SK-N-SH treated with all-trans-retinoic acid at 6 μM for 48 hours (cell line): ENCODE measurements at regions not wholly inside any gene's neighbourhood (a gene's known extent, or its start where the extent isn't known, plus 50 kb on each side); places are given as distances from the start of the nearest gene placed in this dataset.

Source experiments
- ARNTL ChIP-seq: fragments of 450-650 bp; formaldehyde crosslinking; IDR thresholded peaks from 2 replicates; pipeline ENCODE4 v1.5.0; 2020; ENCODE audit warnings: low read depth, mild to moderate bottlenecking, moderate library complexity, borderline replicate concordance
- GLIS3 ChIP-seq: fragments of 250-450 bp; sonication (Bioruptor Pico); IDR thresholded peaks from 2 replicates; pipeline ENCODE4 v1.5.0; 2020; ENCODE audit warnings: mild to moderate bottlenecking, moderate library complexity
- OSR1 ChIP-seq: fragments of 250-450 bp; sonication (Bioruptor Pico); IDR thresholded peaks from 2 replicates; pipeline ENCODE4 v1.8.0; 2022; ENCODE audit warnings: moderate library complexity, mild to moderate bottlenecking, inconsistent platforms
- PPARA ChIP-seq: fragments of 250-450 bp; sonication (Bioruptor Pico); IDR thresholded peaks from 2 replicates; pipeline ENCODE4 v1.5.0; 2020; ENCODE audit warnings: mild to moderate bottlenecking, borderline replicate concordance
- RARB ChIP-seq: fragments of 250-450 bp; sonication (Bioruptor Pico); IDR thresholded peaks from 2 replicates; pipeline ENCODE4 v1.8.0; 2021; ENCODE audit warnings: mild to moderate bottlenecking, moderate library complexity
- TCF4 ChIP-seq: fragments of 250-450 bp; sonication (Bioruptor Pico); IDR thresholded peaks from 2 replicates; pipeline ENCODE4 v1.8.0; 2021; ENCODE audit warnings: mild to moderate bottlenecking, moderate library complexity, borderline replicate concordance
- ZC3H10 ChIP-seq: fragments of 250-450 bp; sonication (Bioruptor Pico); IDR thresholded peaks from 2 replicates; pipeline ENCODE4 v1.5.1; 2021; ENCODE audit warnings: mild to moderate bottlenecking, moderate library complexity
- ZFP3 ChIP-seq: fragments of 250-450 bp; sonication (Bioruptor Pico); IDR thresholded peaks from 2 replicates; pipeline ENCODE4 v1.5.0; 2020; ENCODE audit warnings: mild to moderate bottlenecking, moderate library complexity
- ZNF70 ChIP-seq: fragments of 450-650 bp; formaldehyde crosslinking; IDR thresholded peaks from 2 replicates; pipeline ENCODE4 v1.5.0; 2020; ENCODE audit warnings: mild to moderate bottlenecking, moderate library complexity
- TF ChIP-seq, protein P1 (sequence below): fragments of 250-450 bp; sonication (Bioruptor Pico); IDR thresholded peaks from 2 replicates; pipeline ENCODE4 v1.5.1; 2020; ENCODE audit warnings: low read depth, mild to moderate bottlenecking, moderate library complexity
- TF ChIP-seq, protein P2 (sequence below): fragments of 250-450 bp; sonication (Bioruptor Pico); IDR thresholded peaks from 2 replicates; pipeline ENCODE4 v1.5.1; 2021; ENCODE audit warnings: mild to moderate bottlenecking, moderate library complexity
- TF ChIP-seq, protein P3 (sequence below): fragments of 250-450 bp; sonication (Bioruptor Pico); IDR thresholded peaks from 2 replicates; pipeline ENCODE4 v1.8.0; 2020; ENCODE audit warnings: mild to moderate bottlenecking, moderate library complexity, borderline replicate concordance

DNA sequence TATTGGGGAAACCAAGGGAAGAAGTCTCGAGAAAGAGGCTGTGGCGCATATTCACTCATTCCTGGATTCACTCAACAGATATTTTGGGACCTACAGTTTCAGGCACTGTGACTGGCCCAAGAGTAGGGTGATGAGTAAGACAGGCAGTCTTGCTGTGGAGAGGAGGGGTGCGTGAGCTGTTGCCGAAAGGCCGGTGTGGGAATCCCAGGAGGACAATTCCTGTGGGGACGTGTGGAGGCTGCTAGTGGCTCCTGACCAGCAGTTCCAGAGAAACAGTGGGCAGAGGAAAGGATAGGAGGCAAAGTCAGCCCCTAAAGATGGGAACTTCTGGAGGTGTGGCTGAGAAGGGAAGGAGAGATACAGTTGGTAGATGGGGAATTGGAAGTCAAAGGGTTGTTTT is 59.3 kb upstream of the GRB10 start:
- TF ChIP-seq, protein P1, sequence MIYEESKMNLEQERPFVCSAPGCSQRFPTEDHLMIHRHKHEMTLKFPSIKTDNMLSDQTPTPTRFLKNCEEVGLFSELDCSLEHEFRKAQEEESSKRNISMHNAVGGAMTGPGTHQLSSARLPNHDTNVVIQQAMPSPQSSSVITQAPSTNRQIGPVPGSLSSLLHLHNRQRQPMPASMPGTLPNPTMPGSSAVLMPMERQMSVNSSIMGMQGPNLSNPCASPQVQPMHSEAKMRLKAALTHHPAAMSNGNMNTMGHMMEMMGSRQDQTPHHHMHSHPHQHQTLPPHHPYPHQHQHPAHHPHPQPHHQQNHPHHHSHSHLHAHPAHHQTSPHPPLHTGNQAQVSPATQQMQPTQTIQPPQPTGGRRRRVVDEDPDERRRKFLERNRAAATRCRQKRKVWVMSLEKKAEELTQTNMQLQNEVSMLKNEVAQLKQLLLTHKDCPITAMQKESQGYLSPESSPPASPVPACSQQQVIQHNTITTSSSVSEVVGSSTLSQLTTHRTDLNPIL (CRISPR knock-in tag): no peak
- TF ChIP-seq ZNF70: no peak
- no peak for TF ChIP-seq ZFP3 (CRISPR knock-in tag)
- no peak for TF ChIP-seq GLIS3 (CRISPR knock-in tag)
- TF ChIP-seq TCF4 (CRISPR knock-in tag): no peak
- no peak for TF ChIP-seq ZC3H10
- no peak for TF ChIP-seq PPARA (CRISPR knock-in tag)
- TF ChIP-seq OSR1 (CRISPR knock-in tag): no peak
- TF ChIP-seq RARB (CRISPR knock-in tag): no peak
- TF ChIP-seq, protein P2, sequence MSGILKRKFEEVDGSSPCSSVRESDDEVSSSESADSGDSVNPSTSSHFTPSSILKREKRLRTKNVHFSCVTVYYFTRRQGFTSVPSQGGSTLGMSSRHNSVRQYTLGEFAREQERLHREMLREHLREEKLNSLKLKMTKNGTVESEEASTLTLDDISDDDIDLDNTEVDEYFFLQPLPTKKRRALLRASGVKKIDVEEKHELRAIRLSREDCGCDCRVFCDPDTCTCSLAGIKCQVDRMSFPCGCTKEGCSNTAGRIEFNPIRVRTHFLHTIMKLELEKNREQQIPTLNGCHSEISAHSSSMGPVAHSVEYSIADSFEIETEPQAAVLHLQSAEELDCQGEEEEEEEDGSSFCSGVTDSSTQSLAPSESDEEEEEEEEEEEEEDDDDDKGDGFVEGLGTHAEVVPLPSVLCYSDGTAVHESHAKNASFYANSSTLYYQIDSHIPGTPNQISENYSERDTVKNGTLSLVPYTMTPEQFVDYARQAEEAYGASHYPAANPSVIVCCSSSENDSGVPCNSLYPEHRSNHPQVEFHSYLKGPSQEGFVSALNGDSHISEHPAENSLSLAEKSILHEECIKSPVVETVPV: no peak
- TF ChIP-seq, protein P3, sequence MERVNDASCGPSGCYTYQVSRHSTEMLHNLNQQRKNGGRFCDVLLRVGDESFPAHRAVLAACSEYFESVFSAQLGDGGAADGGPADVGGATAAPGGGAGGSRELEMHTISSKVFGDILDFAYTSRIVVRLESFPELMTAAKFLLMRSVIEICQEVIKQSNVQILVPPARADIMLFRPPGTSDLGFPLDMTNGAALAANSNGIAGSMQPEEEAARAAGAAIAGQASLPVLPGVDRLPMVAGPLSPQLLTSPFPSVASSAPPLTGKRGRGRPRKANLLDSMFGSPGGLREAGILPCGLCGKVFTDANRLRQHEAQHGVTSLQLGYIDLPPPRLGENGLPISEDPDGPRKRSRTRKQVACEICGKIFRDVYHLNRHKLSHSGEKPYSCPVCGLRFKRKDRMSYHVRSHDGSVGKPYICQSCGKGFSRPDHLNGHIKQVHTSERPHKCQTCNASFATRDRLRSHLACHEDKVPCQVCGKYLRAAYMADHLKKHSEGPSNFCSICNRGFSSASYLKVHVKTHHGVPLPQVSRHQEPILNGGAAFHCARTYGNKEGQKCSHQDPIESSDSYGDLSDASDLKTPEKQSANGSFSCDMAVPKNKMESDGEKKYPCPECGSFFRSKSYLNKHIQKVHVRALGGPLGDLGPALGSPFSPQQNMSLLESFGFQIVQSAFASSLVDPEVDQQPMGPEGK (CRISPR knock-in tag): no peak
- TF ChIP-seq ARNTL: no peak
